ENCODE measurements at regions not wholly inside any gene's neighbourhood (a gene's known extent, or its start where the extent isn't known, plus 50 kb on each side); places are given as distances from the start of the nearest gene placed in this dataset.
"Not testable (repeated sequence)": the region's sequence is repeated elsewhere in the genome, so short reads cannot be mapped to it uniquely, and the experiment has no call there.

DNA sequence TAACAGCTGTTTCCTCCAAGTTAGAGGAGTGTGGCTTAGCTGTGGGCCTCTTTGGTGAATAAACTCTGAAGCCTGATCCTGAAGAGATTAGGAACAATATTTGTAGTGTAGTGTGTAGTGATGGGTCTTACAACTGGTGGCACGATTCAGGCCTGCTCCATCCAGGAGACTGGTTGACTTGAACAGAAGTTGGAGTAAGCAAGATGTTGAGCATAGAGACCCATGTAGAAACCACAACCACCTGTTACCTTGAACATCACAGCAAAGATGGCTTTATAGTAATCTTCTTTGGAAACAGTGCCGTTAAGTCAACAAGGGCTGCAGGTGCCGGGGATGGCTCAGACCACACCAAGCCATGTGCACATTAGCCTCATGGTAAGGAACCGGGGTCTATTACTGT, 74.2 kb upstream of the RASGRP1 start:
- WGBS, 2 experiments (ENCODE audit: low coverage in 1 of 2, low lambda C conversion rate in 2 of 2, missing lambda C conversion rate in 2 of 2), result 52 to 58% methylated on average over 4 of the region's 4 CpGs
- Histone ChIP-seq H4K20me1 (ENCODE audit: insufficient read depth) (no peaks in the 10 kb centered on the region), H3K79me2 (ENCODE audit: insufficient read depth) (no peaks in the 10 kb centered on the region), H3K9ac (no peak overlapping the region), H3K9me3 (ENCODE audit: low read depth) (no peaks in the 10 kb centered on the region), H3K27me3 (replicated peaks; ENCODE audit: insufficient read depth) (peaks cover 45% of the 10 kb centered on the region), H3K27ac (no peak overlapping the region), H3K36me3 (ENCODE audit: low read depth) (no peaks in the 10 kb centered on the region), H3F3A (ENCODE audit: insufficient read depth) (no peaks in the 10 kb centered on the region), H3K4me1 (ENCODE audit: insufficient read depth) (no peaks in the 10 kb centered on the region), H3K4me3 (no peak overlapping the region), H2AFZ (no peak overlapping the region), H3K9me2 (ENCODE audit: insufficient read depth) (no peaks in the 10 kb centered on the region), H3K4me2 (ENCODE audit: unreplicated experiment) (no peak overlapping the region)
- in situ Hi-C loops (cut with MboI), result no loop called here
- no peak for DNase-seq
- TF ChIP-seq EZH2phosphoT487 (IDR thresholded peaks at IDR 0.05; ENCODE audit: insufficient read depth, low read depth) (no peak), EZH2 (IDR thresholded peaks at IDR 0.05; ENCODE audit: insufficient read depth, poor library complexity, severe bottlenecking) (no peak)

DNA sequence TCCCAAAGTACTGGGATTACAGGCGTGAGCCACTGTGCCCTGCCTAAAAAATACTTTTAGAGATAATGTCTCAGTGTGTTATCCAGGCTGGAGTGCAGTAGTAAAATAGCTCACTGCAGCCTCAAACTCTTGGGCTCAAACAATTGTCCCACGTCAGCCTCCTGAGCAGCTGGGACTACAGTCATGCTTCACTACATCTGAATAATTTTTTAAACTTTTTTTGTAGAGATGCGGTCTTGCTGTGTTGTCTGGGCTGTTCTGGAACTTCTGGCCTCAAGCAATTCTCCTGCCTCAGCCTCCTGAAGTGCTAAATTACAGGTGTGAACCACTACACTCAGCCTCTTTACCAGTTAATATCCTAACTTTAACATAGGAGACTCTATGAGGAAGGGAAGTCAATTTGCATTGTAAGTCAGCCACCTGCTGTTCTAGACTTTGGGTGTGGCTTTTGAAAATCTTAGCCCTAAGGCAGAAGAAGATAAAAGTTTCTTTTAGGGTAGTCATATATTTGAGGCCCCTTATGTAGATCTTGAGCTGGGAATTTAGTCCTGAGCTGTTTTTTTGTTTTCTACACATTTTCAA, 78.2 kb upstream of the RASGRP1 start:
- H3K4me3 ChIP-seq, result no peak overlapping the region
- no peak overlapping the region for H3K9ac ChIP-seq
- H3F3A ChIP-seq (ENCODE audit: insufficient read depth), result no peaks in the 10 kb centered on the region
- H3K9me2 ChIP-seq (ENCODE audit: insufficient read depth), result no peaks in the 10 kb centered on the region
- no peak for TF ChIP-seq EZH2phosphoT487 (IDR thresholded peaks at IDR 0.05; ENCODE audit: insufficient read depth, low read depth)
- no peak for TF ChIP-seq EZH2 (IDR thresholded peaks at IDR 0.05; ENCODE audit: insufficient read depth, poor library complexity, severe bottlenecking)
- no peak overlapping the region for H3K4me2 ChIP-seq (ENCODE audit: unreplicated experiment)
- WGBS, 2 experiments (ENCODE audit: low coverage in 1 of 2, low lambda C conversion rate in 2 of 2, missing lambda C conversion rate in 2 of 2), result 50 to 56% methylated on average over 3 of the region's 3 CpGs
- H3K27ac ChIP-seq, result no peak overlapping the region
- peaks cover 27% of the 10 kb centered on the region; the same call in 1 of the 2 replicates for H3K27me3 ChIP-seq (replicated peaks; ENCODE audit: insufficient read depth)
- H3K4me1 ChIP-seq (ENCODE audit: insufficient read depth), result no peaks in the 10 kb centered on the region
- DNase-seq, result no peak
- no peaks in the 10 kb centered on the region for H3K36me3 ChIP-seq (ENCODE audit: low read depth)
- H3K9me3 ChIP-seq (ENCODE audit: low read depth), result no peaks in the 10 kb centered on the region
- H4K20me1 ChIP-seq (ENCODE audit: insufficient read depth), result no peaks in the 10 kb centered on the region
- in situ Hi-C loops (cut with MboI), result no loop called here
- no peaks in the 10 kb centered on the region for H3K79me2 ChIP-seq (ENCODE audit: insufficient read depth)
- H2AFZ ChIP-seq, result no peak overlapping the region

DNA sequence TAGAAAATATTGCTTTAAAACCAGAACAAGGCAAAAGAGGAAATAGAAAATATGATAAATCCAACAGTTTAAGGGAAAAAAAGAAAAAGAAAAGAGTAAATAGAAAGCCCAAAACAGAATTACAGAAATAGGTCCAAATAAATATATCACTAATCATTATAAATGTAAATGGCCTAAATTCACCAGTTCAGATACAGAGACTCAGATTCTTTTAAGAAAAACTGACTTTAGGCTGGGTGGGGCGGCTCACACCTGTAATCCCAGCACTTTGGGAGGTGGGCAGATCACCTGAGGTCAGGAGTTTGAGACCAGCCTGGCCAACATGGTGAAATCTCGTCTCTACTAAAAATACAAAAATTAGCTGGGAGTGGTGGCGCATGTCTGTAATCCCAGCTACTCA, 79.7 kb upstream of the RASGRP1 start:
- H3K4me3 ChIP-seq; H2AFZ ChIP-seq; H3K9ac ChIP-seq; H3K79me2 ChIP-seq (ENCODE audit: insufficient read depth); H3K9me2 ChIP-seq (ENCODE audit: insufficient read depth); H3K36me3 ChIP-seq (ENCODE audit: low read depth); H3K9me3 ChIP-seq (ENCODE audit: low read depth); H3K27ac ChIP-seq; H3K4me2 ChIP-seq (ENCODE audit: unreplicated experiment); DNase-seq; in situ Hi-C loops (cut with MboI); H4K20me1 ChIP-seq (ENCODE audit: insufficient read depth); H3F3A ChIP-seq (ENCODE audit: insufficient read depth); H3K4me1 ChIP-seq (ENCODE audit: insufficient read depth): not testable (repeated sequence)
- 61 to 65% methylated on average over 3 of the region's 3 CpGs for WGBS, 2 experiments (ENCODE audit: low coverage in 1 of 2, low lambda C conversion rate in 2 of 2, missing lambda C conversion rate in 2 of 2)
- H3K27me3 ChIP-seq (replicated peaks; ENCODE audit: insufficient read depth), result peaks cover 27% of the 10 kb centered on the region

DNA sequence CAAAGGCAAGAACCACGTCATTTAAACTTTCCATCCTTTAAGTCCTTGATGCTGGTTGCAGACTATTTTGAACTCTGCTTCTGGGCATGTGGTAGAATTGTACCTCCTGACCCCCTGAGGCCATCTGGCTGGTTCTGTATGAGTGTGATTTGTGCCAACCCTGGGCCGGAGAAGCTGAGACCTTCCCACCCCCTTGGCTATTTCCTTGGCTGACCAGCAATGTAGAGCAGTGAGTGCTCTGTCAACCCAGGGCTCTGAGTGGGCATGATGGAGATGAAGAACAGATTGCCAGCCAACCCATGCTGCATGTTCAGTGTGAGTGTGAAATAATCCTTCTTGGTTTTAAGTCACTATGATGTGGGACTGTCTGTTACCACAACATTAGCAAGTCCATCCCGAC, 82.1 kb upstream of the RASGRP1 start:
- H3K27me3 ChIP-seq (replicated peaks; ENCODE audit: insufficient read depth), result peaks cover 44% of the 10 kb centered on the region
- no peaks in the 10 kb centered on the region for H3K4me1 ChIP-seq (ENCODE audit: insufficient read depth)
- no peaks in the 10 kb centered on the region for H3F3A ChIP-seq (ENCODE audit: insufficient read depth)
- H3K9me2 ChIP-seq (ENCODE audit: insufficient read depth), result no peaks in the 10 kb centered on the region
- H3K79me2 ChIP-seq (ENCODE audit: insufficient read depth), result no peaks in the 10 kb centered on the region
- no peaks in the 10 kb centered on the region for H3K36me3 ChIP-seq (ENCODE audit: low read depth)
- H3K4me2 ChIP-seq (ENCODE audit: unreplicated experiment), result no peak overlapping the region
- no peak for TF ChIP-seq EZH2 (IDR thresholded peaks at IDR 0.05; ENCODE audit: insufficient read depth, poor library complexity, severe bottlenecking)
- no peak for TF ChIP-seq EZH2phosphoT487 (IDR thresholded peaks at IDR 0.05; ENCODE audit: insufficient read depth, low read depth)
- no peak for DNase-seq
- H4K20me1 ChIP-seq (ENCODE audit: insufficient read depth), result no peaks in the 10 kb centered on the region
- 75 to 82% methylated on average over 3 of the region's 3 CpGs for WGBS, 2 experiments (ENCODE audit: low coverage in 1 of 2, low lambda C conversion rate in 2 of 2, missing lambda C conversion rate in 2 of 2)
- H3K27ac ChIP-seq, result no peak overlapping the region
- H3K9ac ChIP-seq, result no peak overlapping the region
- in situ Hi-C loops (cut with MboI), result no loop called here
- H2AFZ ChIP-seq, result no peak overlapping the region
- H3K9me3 ChIP-seq (ENCODE audit: low read depth), result no peaks in the 10 kb centered on the region
- no peak overlapping the region for H3K4me3 ChIP-seq

DNA sequence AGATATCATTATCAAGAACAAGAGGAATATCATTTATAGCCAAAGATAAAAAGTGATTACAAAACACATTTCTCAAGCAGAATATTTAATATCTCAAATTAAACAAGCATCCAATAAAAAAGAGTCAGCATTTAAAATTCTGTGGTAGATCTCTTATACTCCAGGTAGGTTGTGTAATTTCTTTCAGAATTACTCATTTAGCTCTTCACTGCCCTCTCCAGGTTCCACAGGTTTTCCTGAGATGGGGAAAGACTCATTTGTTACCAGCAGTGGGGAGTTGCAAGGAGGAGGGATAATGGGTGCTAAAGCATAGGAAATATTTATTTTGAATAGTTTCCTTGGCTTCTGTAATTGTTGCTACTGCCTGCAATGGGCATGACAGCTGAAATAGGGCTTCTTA, 83.1 kb upstream of the RASGRP1 start:
- Histone ChIP-seq H3K36me3 (ENCODE audit: low read depth) (no peaks in the 10 kb centered on the region), H3K9me3 (ENCODE audit: low read depth) (no peaks in the 10 kb centered on the region), H3K9ac (no peak overlapping the region), H3K4me1 (ENCODE audit: insufficient read depth) (no peaks in the 10 kb centered on the region), H4K20me1 (ENCODE audit: insufficient read depth) (no peaks in the 10 kb centered on the region), H3K4me3 (no peak overlapping the region), H3K9me2 (ENCODE audit: insufficient read depth) (no peaks in the 10 kb centered on the region), H3K27ac (no peak overlapping the region), H3K4me2 (ENCODE audit: unreplicated experiment) (no peak overlapping the region), H3K79me2 (ENCODE audit: insufficient read depth) (no peaks in the 10 kb centered on the region), H2AFZ (no peak overlapping the region), H3K27me3 (replicated peaks; ENCODE audit: insufficient read depth) (peaks cover 38% of the 10 kb centered on the region), H3F3A (ENCODE audit: insufficient read depth) (no peaks in the 10 kb centered on the region)
- in situ Hi-C loops (cut with MboI), result no loop called here
- TF ChIP-seq EZH2phosphoT487 (IDR thresholded peaks at IDR 0.05; ENCODE audit: insufficient read depth, low read depth), result no peak
- no peak for TF ChIP-seq EZH2 (IDR thresholded peaks at IDR 0.05; ENCODE audit: insufficient read depth, poor library complexity, severe bottlenecking)
- peak; percentile 51 for DNase-seq
